Spinal cord (tissue), 9 donors: ENCODE measurements at regions not wholly inside any gene's neighbourhood (a gene's known extent, or its start where the extent isn't known, plus 50 kb on each side); places are given as distances from the start of the nearest gene placed in this dataset.

Experiments used
- DNase-seq, 6 donors: peaks; one replicate each; pipeline versions ENCODE4 v3.0.0 to v3.0.0-alpha.2; 2013 to 2015; ENCODE audit warnings: low spot score in 6 of 6, low read depth in 4 of 6
- H3K27ac ChIP-seq: one replicate; pipeline ENCODE4 v1.5.1; 2013; ENCODE audit warnings: low read depth, low read length, control low read depth
- H3K27me3 ChIP-seq: one replicate; pipeline ENCODE4 v1.6.1; 2013; ENCODE audit warnings: low read length; ENCODE audit not compliant: control insufficient read depth, insufficient read depth
- H3K36me3 ChIP-seq: one replicate; pipeline ENCODE4 v1.6.1; 2013; ENCODE audit warnings: low read length; ENCODE audit not compliant: control insufficient read depth, insufficient read depth
- H3K4me1 ChIP-seq: one replicate; pipeline ENCODE4 v1.6.1; 2013; ENCODE audit warnings: low read length; ENCODE audit not compliant: control insufficient read depth, insufficient read depth
- H3K4me3 ChIP-seq: one replicate; pipeline ENCODE4 v1.5.1; 2013; ENCODE audit warnings: low read depth, low read length, control low read depth
- H3K9me3 ChIP-seq: one replicate; pipeline ENCODE4 v1.6.1; 2013; ENCODE audit warnings: low read length; ENCODE audit not compliant: control insufficient read depth, insufficient read depth
- WGBS: methylation state at CpG from one replicate; pipeline ENCODE4 v1.1.5; 2013; ENCODE audit warnings: missing lambda C conversion rate; ENCODE audit not compliant: insufficient coverage; 5-methylcytosine and 5-hydroxymethylcytosine counted together
- donor health status: healthy.

- H3K36me3 ChIP-seq = no peaks in the 10 kb centered on the region
- no peak for DNase-seq
- 80% methylated on average over 3 of the region's 3 CpGs for WGBS
- no peak overlapping the region for H3K27ac ChIP-seq
- H3K4me3 ChIP-seq = no peak overlapping the region
- no peaks in the 10 kb centered on the region for H3K9me3 ChIP-seq
- no peaks in the 10 kb centered on the region for H3K27me3 ChIP-seq
- no peaks in the 10 kb centered on the region for H3K4me1 ChIP-seq
Measured at GRCh38 chr3:31274326-31275024, 258.2 kb upstream of the STT3B start.

- WGBS = 100% methylated on average over 1 of the region's 3 CpGs
- no peaks in the 10 kb centered on the region for H3K27me3 ChIP-seq
- no peak overlapping the region for H3K4me3 ChIP-seq
- no peaks in the 10 kb centered on the region for H3K36me3 ChIP-seq
- no peaks in the 10 kb centered on the region for H3K4me1 ChIP-seq
- H3K9me3 ChIP-seq = no peaks in the 10 kb centered on the region
- no peak overlapping the region for H3K27ac ChIP-seq
- DNase-seq = no peak
Measured at GRCh38 chr3:31275038-31275572, 257.6 kb upstream of the STT3B start.

GRCh38 chr3:31275583-31275982 lies 257.1 kb upstream of the STT3B start:
- WGBS = 76% methylated on average over 3 of the region's 3 CpGs
- Histone ChIP-seq H3K36me3 (no peaks in the 10 kb centered on the region), H3K4me1 (no peaks in the 10 kb centered on the region), H3K9me3 (no peaks in the 10 kb centered on the region), H3K4me3 (no peak overlapping the region), H3K27ac (no peak overlapping the region), H3K27me3 (no peaks in the 10 kb centered on the region)
- no peak for DNase-seq

GRCh38 chr3:31277582-31277981 lies 255.1 kb upstream of the STT3B start:
- H3K4me1 ChIP-seq = no peaks in the 10 kb centered on the region
- 56% methylated on average over 1 of the region's 2 CpGs for WGBS

DNA sequence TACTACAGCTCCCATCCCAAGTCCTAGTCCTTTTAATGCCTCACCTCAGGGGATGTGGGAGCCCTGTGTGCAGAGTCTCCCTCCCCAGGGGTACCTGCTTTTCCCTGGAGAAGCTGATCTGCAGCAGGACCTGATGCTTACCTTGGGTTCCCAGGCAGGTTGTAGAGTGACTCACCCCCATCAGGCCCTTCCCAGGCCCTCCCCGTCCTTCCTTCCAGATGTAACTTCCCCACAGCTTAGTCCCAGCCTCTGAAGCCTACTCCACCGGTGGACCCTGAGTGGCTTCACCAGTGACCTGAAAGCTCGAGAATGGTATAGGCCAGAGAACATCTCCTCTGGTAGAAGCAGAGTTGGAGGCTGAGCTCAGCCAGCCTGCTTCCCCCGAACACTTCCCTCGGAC lies 254.2 kb upstream of the STT3B start:
- no peaks in the 10 kb centered on the region for H3K36me3 ChIP-seq
- no peak overlapping the region for H3K4me3 ChIP-seq
- no peaks in the 10 kb centered on the region for H3K9me3 ChIP-seq
- H3K27me3 ChIP-seq = no peaks in the 10 kb centered on the region
- DNase-seq = no peak
- H3K27ac ChIP-seq = no peak overlapping the region
- 98% methylated on average over 5 of the region's 5 CpGs for WGBS
- H3K4me1 ChIP-seq = no peaks in the 10 kb centered on the region

More at GRCh38 chr3:31277582-31277981, 255.1 kb upstream of the STT3B start:
- Histone ChIP-seq H3K27ac (no peak overlapping the region), H3K27me3 (no peaks in the 10 kb centered on the region), H3K9me3 (no peaks in the 10 kb centered on the region), H3K36me3 (no peaks in the 10 kb centered on the region), H3K4me3 (no peak overlapping the region)
- DNase-seq = no peak

DNA sequence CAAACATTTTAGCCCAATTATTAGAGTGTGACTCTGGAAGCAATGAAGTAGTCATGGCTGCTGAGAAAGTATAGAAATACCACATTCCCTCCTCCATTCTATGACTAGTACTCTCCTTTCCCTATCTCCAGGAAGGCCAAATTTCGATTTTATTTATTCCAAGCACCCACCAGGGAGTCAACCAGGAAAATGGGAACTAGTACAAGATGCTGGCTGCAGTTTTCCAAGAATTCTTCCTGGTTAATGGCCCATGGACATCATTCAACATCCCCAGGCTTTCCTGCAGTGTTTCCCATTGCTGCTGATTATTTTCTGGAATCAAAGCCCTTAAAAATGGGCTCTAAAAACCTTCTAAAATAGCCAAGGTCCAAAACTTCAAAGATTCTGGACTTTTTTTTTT lies 247.9 kb upstream of the STT3B start:
- H3K36me3 ChIP-seq = no peaks in the 10 kb centered on the region
- H3K27me3 ChIP-seq = no peaks in the 10 kb centered on the region
- no peak overlapping the region for H3K4me3 ChIP-seq
- no peak for DNase-seq
- no peak overlapping the region for H3K27ac ChIP-seq
- H3K9me3 ChIP-seq = no peaks in the 10 kb centered on the region
- no peaks in the 10 kb centered on the region for H3K4me1 ChIP-seq
- 38% methylated on average over 1 of the region's 1 CpG for WGBS

DNA sequence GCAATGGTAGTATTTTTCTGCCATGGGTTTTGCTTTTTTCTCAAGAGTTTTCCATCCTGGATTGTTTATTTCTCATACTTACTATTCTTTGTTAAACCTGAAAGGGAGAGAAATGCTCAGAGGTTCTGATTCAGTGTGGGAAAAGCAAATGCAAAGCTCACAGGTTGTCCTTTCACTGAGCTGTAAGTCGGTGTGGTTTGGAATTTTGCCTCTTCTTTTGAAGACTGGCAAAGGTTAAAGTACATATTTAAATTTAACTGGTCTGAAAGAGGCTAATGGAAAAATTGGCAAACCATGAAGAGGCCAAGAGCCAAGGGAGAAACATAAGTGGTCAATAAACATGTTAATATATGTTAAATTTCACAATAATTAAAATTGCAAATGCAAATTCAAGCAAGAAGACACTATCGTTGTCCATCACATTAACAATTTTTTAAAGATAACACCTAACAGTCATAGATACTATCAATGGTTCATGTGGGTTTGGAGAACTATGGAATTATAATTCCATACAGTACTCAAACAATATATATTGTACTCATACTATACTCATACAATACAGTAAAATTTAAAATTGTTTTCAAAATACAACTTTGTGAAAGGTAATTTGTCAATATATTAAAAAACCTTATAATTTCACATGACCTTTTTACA lies 246.8 kb upstream of the STT3B start:
- Histone ChIP-seq H3K9me3 (no peaks in the 10 kb centered on the region), H3K36me3 (no peaks in the 10 kb centered on the region), H3K4me3 (no peak overlapping the region), H3K4me1 (no peaks in the 10 kb centered on the region), H3K27me3 (no peaks in the 10 kb centered on the region), H3K27ac (no peak overlapping the region)
- no peak for DNase-seq
- no CpG with 5 or more reads among the region's 2 CpGs for WGBS

DNA sequence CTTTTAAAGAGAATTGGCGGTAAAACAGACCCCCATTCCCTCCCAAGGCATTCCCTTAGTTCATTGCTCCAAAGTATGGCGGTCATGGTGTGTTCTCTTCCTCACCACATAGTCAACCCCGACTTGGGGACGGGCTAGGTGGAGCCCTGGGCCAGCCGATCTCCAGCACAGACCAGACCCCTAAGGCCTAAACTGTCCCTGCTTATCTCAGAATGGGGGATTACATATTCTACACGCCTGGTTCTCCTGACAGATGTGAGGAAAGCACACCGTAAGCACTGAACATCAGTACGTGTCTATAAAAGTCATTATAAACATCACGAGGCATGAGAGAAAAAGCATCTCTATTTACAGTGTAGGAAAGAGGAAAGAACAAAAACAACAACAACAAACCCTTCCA lies 244.5 kb upstream of the STT3B start:
- H3K4me3 ChIP-seq = no peak overlapping the region
- DNase-seq = peak in 1 of 6 donors; percentile 5
- no peaks in the 10 kb centered on the region for H3K36me3 ChIP-seq
- no peaks in the 10 kb centered on the region for H3K4me1 ChIP-seq
- H3K9me3 ChIP-seq = no peaks in the 10 kb centered on the region
- no peaks in the 10 kb centered on the region for H3K27me3 ChIP-seq
- peak overlapping the region; percentile 38 for H3K27ac ChIP-seq
- WGBS = 77% methylated on average over 5 of the region's 9 CpGs

DNA sequence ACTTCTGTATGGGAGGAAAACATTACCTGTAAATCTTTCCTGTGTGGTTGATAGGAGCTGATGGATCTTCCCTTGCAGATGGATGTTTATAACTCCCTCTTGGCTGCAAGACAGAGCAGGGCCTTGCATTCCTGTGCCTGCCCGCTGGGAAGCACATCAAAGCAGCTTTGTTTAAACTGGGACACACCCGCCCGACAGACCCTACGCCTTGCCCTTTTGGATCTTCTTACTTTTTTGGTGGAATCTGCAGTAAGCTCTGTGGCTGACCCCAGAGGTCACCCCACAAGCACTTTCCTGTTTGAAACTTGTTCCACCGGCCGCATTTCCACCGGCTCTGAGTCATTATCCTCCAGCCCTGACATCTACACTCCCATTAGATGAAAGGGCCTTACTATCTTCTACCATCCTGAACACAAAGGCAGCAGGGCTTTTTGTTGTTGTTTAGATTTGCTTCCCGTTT lies 244.1 kb upstream of the STT3B start:
- H3K27ac ChIP-seq = peak overlapping the region; percentile 38
- 20% methylated on average over 7 of the region's 8 CpGs for WGBS
- H3K36me3 ChIP-seq = no peaks in the 10 kb centered on the region
- no peak overlapping the region for H3K4me3 ChIP-seq
- peak in 2 of 6 donors; percentile 12 to 65 for DNase-seq
- no peaks in the 10 kb centered on the region for H3K4me1 ChIP-seq
- no peaks in the 10 kb centered on the region for H3K9me3 ChIP-seq
- no peaks in the 10 kb centered on the region for H3K27me3 ChIP-seq

DNA sequence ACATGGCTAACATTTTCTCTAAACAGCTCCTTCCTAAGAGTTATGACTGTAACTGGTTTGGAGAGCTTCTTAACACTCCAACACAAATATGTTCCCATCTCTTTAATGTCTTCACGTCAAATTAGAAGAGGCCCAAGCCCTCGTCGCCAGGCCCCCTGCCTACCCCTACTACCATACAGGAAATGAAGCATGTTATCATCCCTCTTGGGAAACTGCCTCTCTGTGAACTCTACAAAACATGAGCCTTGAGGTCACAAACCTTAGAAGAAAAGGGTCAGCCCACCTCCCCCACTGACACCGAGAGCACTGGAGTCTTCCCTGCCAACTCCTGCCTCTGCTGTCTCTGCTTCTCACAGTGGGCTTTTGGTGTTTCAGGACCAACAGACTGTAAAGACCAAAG lies 243.1 kb upstream of the STT3B start:
- 61% methylated on average over 4 of the region's 4 CpGs for WGBS
- Histone ChIP-seq H3K4me1 (no peaks in the 10 kb centered on the region), H3K27me3 (no peaks in the 10 kb centered on the region), H3K4me3 (no peak overlapping the region), H3K27ac (peak overlapping the region; percentile 53), H3K9me3 (no peaks in the 10 kb centered on the region), H3K36me3 (no peaks in the 10 kb centered on the region)
- no peak for DNase-seq
